ENCODE measurements at regions not wholly inside any gene's neighbourhood (a gene's known extent, or its start where the extent isn't known, plus 50 kb on each side); places are given as distances from the start of the nearest gene placed in this dataset.

- TF ChIP-seq, protein P1, sequence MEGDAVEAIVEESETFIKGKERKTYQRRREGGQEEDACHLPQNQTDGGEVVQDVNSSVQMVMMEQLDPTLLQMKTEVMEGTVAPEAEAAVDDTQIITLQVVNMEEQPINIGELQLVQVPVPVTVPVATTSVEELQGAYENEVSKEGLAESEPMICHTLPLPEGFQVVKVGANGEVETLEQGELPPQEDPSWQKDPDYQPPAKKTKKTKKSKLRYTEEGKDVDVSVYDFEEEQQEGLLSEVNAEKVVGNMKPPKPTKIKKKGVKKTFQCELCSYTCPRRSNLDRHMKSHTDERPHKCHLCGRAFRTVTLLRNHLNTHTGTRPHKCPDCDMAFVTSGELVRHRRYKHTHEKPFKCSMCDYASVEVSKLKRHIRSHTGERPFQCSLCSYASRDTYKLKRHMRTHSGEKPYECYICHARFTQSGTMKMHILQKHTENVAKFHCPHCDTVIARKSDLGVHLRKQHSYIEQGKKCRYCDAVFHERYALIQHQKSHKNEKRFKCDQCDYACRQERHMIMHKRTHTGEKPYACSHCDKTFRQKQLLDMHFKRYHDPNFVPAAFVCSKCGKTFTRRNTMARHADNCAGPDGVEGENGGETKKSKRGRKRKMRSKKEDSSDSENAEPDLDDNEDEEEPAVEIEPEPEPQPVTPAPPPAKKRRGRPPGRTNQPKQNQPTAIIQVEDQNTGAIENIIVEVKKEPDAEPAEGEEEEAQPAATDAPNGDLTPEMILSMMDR (IDR thresholded peaks at IDR 0.05), result no peak
- TF ChIP-seq POLR2A (IDR thresholded peaks at IDR 0.05), result no peak
These were observed 763.5 kb upstream of the FANCL start for GRCh38 chr2:59004621-59005020.

Measured in transverse colon (tissue), 3 donors.